HG02970 (cell line): ENCODE measurements at regions not wholly inside any gene's neighbourhood (a gene's known extent, or its start where the extent isn't known, plus 50 kb on each side); places are given as distances from the start of the nearest gene placed in this dataset.
"Not testable (repeated sequence)": the region's sequence is repeated elsewhere in the genome, so short reads cannot be mapped to it uniquely, and the experiment has no call there.

Experiments
- ATAC-seq: cut with Tn5 transposase; IDR thresholded peaks from one replicate; pipeline ENCODE4 v1.9.1; 2021; ENCODE audit warnings: mild to moderate bottlenecking, moderate library complexity, moderate number of reproducible peaks; ENCODE audit not compliant: unreplicated experiment, low FRiP score

GRCh38 chr1:242827538-242827937, 303.0 kb upstream of the PLD5 start:
- ATAC-seq, result no peak

GRCh38 chr1:242826701-242827336, 302.3 kb upstream of the PLD5 start:
- no peak for ATAC-seq

GRCh38 chr1:242824435-242824834, 299.9 kb upstream of the PLD5 start:
- ATAC-seq, result no peak

- ATAC-seq, result peak; percentile 95
Measured at GRCh38 chr1:242813490-242814091, 289.1 kb upstream of the PLD5 start.

GRCh38 chr1:242811092-242811840, 286.8 kb upstream of the PLD5 start:
- no peak for ATAC-seq

- no peak for ATAC-seq
Measured at GRCh38 chr1:242806324-242806723, 281.8 kb upstream of the PLD5 start.

- ATAC-seq, result not testable (repeated sequence)
Measured at GRCh38 chr1:242805360-242805759, 280.9 kb upstream of the PLD5 start.

- ATAC-seq, result no peak
Measured at GRCh38 chr1:242802973-242803372, 278.5 kb upstream of the PLD5 start.

GRCh38 chr1:242800521-242800920, 276.0 kb upstream of the PLD5 start:
- no peak for ATAC-seq

- no peak for ATAC-seq
Measured at GRCh38 chr1:242797856-242798255, 273.4 kb upstream of the PLD5 start.

- peak; percentile 60 for ATAC-seq
Measured at GRCh38 chr1:242788771-242789170, 264.3 kb upstream of the PLD5 start.

- ATAC-seq, result no peak
Measured at GRCh38 chr1:242787968-242788367, 263.5 kb upstream of the PLD5 start.

GRCh38 chr1:242784807-242785206, 260.3 kb upstream of the PLD5 start:
- ATAC-seq, result no peak

GRCh38 chr1:242784084-242784483, 259.6 kb upstream of the PLD5 start:
- peak; percentile 61 for ATAC-seq

GRCh38 chr1:242774256-242774655, 249.8 kb upstream of the PLD5 start:
- ATAC-seq, result no peak

- no peak for ATAC-seq
Measured at GRCh38 chr1:242770366-242770765, 245.9 kb upstream of the PLD5 start.

GRCh38 chr1:242764161-242764560, 239.7 kb upstream of the PLD5 start:
- no peak for ATAC-seq

GRCh38 chr1:242761556-242761955, 237.1 kb upstream of the PLD5 start:
- no peak for ATAC-seq

GRCh38 chr1:242754926-242755325, 230.4 kb upstream of the PLD5 start:
- ATAC-seq, result no peak

- no peak for ATAC-seq
Measured at GRCh38 chr1:242754125-242754524, 229.6 kb upstream of the PLD5 start.

GRCh38 chr1:242747233-242747632, 222.7 kb upstream of the PLD5 start:
- ATAC-seq, result no peak

GRCh38 chr1:242745079-242745478, 220.6 kb upstream of the PLD5 start:
- no peak for ATAC-seq
